ENCODE measurements at regions not wholly inside any gene's neighbourhood (a gene's known extent, or its start where the extent isn't known, plus 50 kb on each side); places are given as distances from the start of the nearest gene placed in this dataset.

GRCh38 chr5:125429498-125429897 lies 683.1 kb upstream of the ZNF608 start:
- TF ChIP-seq POLR2A (IDR thresholded peaks at IDR 0.05; ENCODE audit: low read depth, low read length), result no peak
- no peak for TF ChIP-seq POLR2AphosphoS5 (IDR thresholded peaks at IDR 0.05; ENCODE audit: low read depth, low read length)

Measured in GM12892 (cell line).